CD4-positive, CD25-positive, alpha-beta regulatory T cell (primary cell): ENCODE measurements at regions not wholly inside any gene's neighbourhood (a gene's known extent, or its start where the extent isn't known, plus 50 kb on each side); places are given as distances from the start of the nearest gene placed in this dataset.
A peak's percentile ranks its signal among the peaks of the same experiment; 100 is the strongest.

ENCODE experiments used
- ATAC-seq, 2 donors: fragments of 150-1000 bp; cut with Tn5 transposase; one replicate each; pipeline ENCODE4 v1.10.0; 2021; ENCODE audit warnings: low read depth in 2 of 2, moderate number of reproducible peaks in 2 of 2, moderate library complexity in 1 of 2
- DNase-seq, 3 donors: peaks; one replicate each; pipeline versions ENCODE4 v3.0.0 to v3.0.0-alpha.2; 2012 to 2022; ENCODE audit warnings: mixed read lengths in 1 of 3
- H3K27ac ChIP-seq: one replicate; pipeline ENCODE4 v1.7.0; 2013; ENCODE audit warnings: mild to moderate bottlenecking, low read length; ENCODE audit not compliant: insufficient read depth, poor library complexity, severe bottlenecking
- H3K27me3 ChIP-seq: one replicate; pipeline ENCODE4 v1.7.0; 2013; ENCODE audit warnings: low read length; ENCODE audit not compliant: control insufficient read depth, insufficient read depth
- H3K36me3 ChIP-seq: one replicate; pipeline ENCODE4 v1.7.0; 2013; ENCODE audit warnings: mild to moderate bottlenecking, low read length, moderate library complexity; ENCODE audit not compliant: control insufficient read depth, insufficient read depth
- H3K4me1 ChIP-seq: 2 replicates; pipeline ENCODE4 v1.7.0; 2013; ENCODE audit warnings: mild to moderate bottlenecking, low read length; ENCODE audit not compliant: insufficient read depth, control insufficient read depth, poor library complexity, severe bottlenecking
- H3K4me3 ChIP-seq: one replicate; pipeline ENCODE4 v1.7.0; 2013; ENCODE audit warnings: low read depth, mild to moderate bottlenecking, low read length, moderate library complexity
- H3K9me3 ChIP-seq, 2 experiments: 1 replicate in 1 of 2; 2 replicates in 1 of 2; pipeline ENCODE4 v1.7.0; 2013; ENCODE audit warnings: low read length in 2 of 2, mild to moderate bottlenecking in 1 of 2, moderate library complexity in 1 of 2; ENCODE audit not compliant: control insufficient read depth in 2 of 2
- H3K27ac Mint-ChIP-seq, 3 donors: one replicate each; pipeline ENCODE4 v1.8.0; 2020 to 2022; ENCODE audit warnings: mild to moderate bottlenecking in 3 of 3, mixed read lengths in 3 of 3, moderate library complexity in 2 of 3
- H3K27me3 Mint-ChIP-seq: one replicate; pipeline ENCODE4 v1.8.0; 2022; ENCODE audit warnings: mild to moderate bottlenecking, mixed read lengths
- H3K36me3 Mint-ChIP-seq: one replicate; pipeline ENCODE4 v1.8.0; 2020; ENCODE audit warnings: mixed read lengths
- H3K4me1 Mint-ChIP-seq, 4 donors: one replicate each; pipeline ENCODE4 v1.8.0; 2020 to 2022; ENCODE audit warnings: mixed read lengths in 4 of 4, mild to moderate bottlenecking in 1 of 4
- H3K4me3 Mint-ChIP-seq, 4 donors: one replicate each; pipeline ENCODE4 v1.8.0; 2020 to 2022; ENCODE audit warnings: mild to moderate bottlenecking in 4 of 4, mixed read lengths in 4 of 4, moderate library complexity in 3 of 4
- H3K9me3 Mint-ChIP-seq, 7 donors: one replicate each; pipeline ENCODE4 v1.8.0; 2020 to 2022; ENCODE audit warnings: mixed read lengths in 7 of 7, mild to moderate bottlenecking in 3 of 7, moderate library complexity in 2 of 7

DNA sequence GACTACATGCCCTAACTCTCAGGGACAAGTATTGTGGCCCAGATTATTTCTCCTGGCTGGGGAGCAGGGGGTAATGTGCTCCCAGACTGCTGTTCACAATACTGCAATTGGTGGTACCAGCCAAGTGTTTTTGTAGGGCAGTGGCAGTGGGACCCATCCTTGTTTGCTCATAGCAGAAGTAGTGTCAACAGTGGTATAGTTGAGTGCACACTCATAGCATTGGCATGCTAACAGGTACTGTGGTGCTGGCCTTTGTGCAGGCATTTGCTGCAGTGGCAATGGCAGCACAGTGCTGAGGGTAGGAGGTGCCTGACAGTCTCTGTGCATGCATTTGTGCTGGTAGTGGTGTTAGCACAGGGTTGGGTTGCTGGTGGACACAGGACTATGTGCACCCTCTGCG lies 995.0 kb downstream of the SH3BGRL start:
- no peak overlapping the region for H3K4me3 ChIP-seq
- H3K27ac ChIP-seq = no peak overlapping the region
- H3K36me3 Mint-ChIP-seq = no peaks in the 10 kb centered on the region
- H3K9me3 Mint-ChIP-seq = peaks cover 0 to 4% (median 2%) of the 10 kb centered on the region in 7 donors
- no peaks in the 10 kb centered on the region for H3K27me3 Mint-ChIP-seq
- no peak overlapping the region for H3K4me3 Mint-ChIP-seq
- no peaks in the 10 kb centered on the region for H3K27me3 ChIP-seq
- H3K36me3 ChIP-seq = no peaks in the 10 kb centered on the region
- no peak overlapping the region for H3K27ac Mint-ChIP-seq
- no peaks in the 10 kb centered on the region for H3K9me3 ChIP-seq
- ATAC-seq = no peak
- no peak for DNase-seq
- no peaks in the 10 kb centered on the region for H3K4me1 Mint-ChIP-seq
- H3K4me1 ChIP-seq = no peaks in the 10 kb centered on the region

DNA sequence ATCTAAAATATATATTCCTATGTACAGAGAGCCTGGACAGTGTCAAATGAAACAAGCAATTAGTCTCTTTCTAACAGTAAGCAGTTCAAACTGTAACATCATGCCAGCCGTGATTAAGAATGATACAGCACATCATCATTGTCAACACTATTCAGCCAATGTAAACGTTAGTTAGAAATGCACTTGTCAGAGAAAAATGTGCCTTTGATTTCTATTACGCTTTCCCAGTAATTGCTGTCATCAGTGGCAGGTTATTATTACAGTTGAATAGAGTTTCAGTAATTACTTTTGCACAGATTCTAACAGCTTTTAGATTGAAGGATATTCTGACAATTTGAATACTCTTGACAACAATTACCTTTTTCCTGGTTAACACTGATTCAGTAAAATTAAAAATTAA lies 1007.1 kb downstream of the SH3BGRL start:
- Histone ChIP-seq H3K4me3 (no peak overlapping the region), H3K27ac (no peak overlapping the region), H3K36me3 (no peaks in the 10 kb centered on the region), H3K4me1 (no peaks in the 10 kb centered on the region), H3K27me3 (no peaks in the 10 kb centered on the region), H3K9me3 (no peaks in the 10 kb centered on the region)
- Mint-ChIP-seq H3K36me3 (no peaks in the 10 kb centered on the region), H3K9me3 (peaks cover 0 to 1% (median 0%) of the 10 kb centered on the region in 7 donors), H3K4me1 (no peaks in the 10 kb centered on the region), H3K4me3 (no peak overlapping the region), H3K27me3 (no peaks in the 10 kb centered on the region), H3K27ac (no peak overlapping the region)
- DNase-seq (no peak), ATAC-seq (no peak)

DNA sequence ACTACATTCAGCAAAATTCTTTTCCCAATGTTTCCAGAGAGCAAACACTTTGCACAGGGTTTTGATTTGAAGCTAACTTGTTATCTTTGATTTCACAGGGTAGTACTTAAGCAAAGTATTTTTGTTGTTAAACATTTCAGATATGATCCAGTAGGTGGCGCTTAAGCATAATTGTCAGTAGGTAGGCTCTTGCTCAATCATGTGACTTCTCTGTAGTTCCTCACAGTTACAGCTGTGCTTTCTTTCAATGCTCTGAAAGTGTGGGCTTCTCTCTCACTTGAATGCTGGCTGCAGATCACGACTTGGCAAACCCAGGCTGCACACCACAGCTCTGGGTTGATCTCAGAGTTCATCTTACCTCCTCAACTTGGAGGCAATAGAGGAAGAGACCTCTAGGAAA lies 1016.5 kb downstream of the SH3BGRL start:
- Histone ChIP-seq H3K4me1 (no peaks in the 10 kb centered on the region), H3K27me3 (no peaks in the 10 kb centered on the region), H3K27ac (no peak overlapping the region), H3K4me3 (no peak overlapping the region), H3K9me3 (no peaks in the 10 kb centered on the region), H3K36me3 (no peaks in the 10 kb centered on the region)
- ATAC-seq (no peak), DNase-seq (peak in 2 of 3 donors; percentile 2 to 38)
- H3K27ac Mint-ChIP-seq = no peak overlapping the region
- no peaks in the 10 kb centered on the region for H3K36me3 Mint-ChIP-seq
- H3K27me3 Mint-ChIP-seq = no peaks in the 10 kb centered on the region
- peaks cover 0 to 5% (median 2%) of the 10 kb centered on the region in 7 donors for H3K9me3 Mint-ChIP-seq
- H3K4me1 Mint-ChIP-seq = no peaks in the 10 kb centered on the region
- H3K4me3 Mint-ChIP-seq = no peak overlapping the region

DNA sequence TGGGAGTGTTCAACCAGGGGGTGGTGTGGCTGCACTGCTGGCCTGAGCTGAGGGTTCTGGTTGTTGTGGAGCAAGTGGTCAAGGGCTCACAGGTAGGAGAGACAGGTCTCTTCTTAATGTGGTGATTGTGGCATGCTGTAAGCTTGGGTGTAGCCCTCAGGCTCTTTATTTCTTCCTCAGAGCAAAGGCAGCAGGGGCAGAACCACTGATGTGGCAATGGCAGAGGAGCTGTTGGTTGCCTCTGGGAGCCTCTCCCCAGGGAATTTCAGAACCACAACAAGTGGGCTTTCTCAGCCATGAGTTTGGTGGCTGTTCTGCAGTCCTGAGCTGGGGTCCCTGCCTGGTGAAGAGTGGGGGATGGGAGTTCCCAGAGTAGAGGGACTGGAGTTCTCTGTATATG lies 1017.2 kb downstream of the SH3BGRL start:
- no peaks in the 10 kb centered on the region for H3K4me1 Mint-ChIP-seq
- H3K36me3 Mint-ChIP-seq = no peaks in the 10 kb centered on the region
- no peaks in the 10 kb centered on the region for H3K36me3 ChIP-seq
- no peaks in the 10 kb centered on the region for H3K4me1 ChIP-seq
- H3K27ac ChIP-seq = no peak overlapping the region
- H3K27me3 Mint-ChIP-seq = no peaks in the 10 kb centered on the region
- no peak for ATAC-seq
- peaks cover 0 to 5% (median 2%) of the 10 kb centered on the region in 7 donors for H3K9me3 Mint-ChIP-seq
- H3K27ac Mint-ChIP-seq = no peak overlapping the region
- no peaks in the 10 kb centered on the region for H3K9me3 ChIP-seq
- no peak for DNase-seq
- H3K4me3 Mint-ChIP-seq = no peak overlapping the region
- no peaks in the 10 kb centered on the region for H3K27me3 ChIP-seq
- no peak overlapping the region for H3K4me3 ChIP-seq

DNA sequence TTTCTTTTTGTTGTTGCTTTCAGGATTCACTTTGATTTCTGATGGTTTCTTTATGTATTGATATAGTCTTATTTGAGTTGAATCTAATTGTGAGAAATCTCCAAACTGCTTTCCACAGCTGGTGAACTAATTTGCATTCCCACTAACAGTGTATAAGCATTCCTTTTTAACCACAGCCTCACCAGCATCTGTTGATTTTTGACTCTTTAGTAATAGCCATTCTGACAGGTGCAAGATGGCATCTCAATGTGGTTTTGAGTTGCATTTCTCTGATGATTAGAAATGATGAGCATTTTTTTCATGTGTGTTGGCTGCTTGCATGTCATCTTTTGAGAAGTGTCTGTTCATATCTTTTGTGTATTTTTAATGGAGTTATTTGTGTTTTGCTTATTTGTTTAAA lies 1023.1 kb downstream of the SH3BGRL start:
- H3K9me3 ChIP-seq = no peaks in the 10 kb centered on the region
- H3K27me3 ChIP-seq = no peaks in the 10 kb centered on the region
- DNase-seq (no peak), ATAC-seq (no peak)
- H3K27ac Mint-ChIP-seq = no peak overlapping the region
- no peaks in the 10 kb centered on the region for H3K27me3 Mint-ChIP-seq
- H3K36me3 ChIP-seq = no peaks in the 10 kb centered on the region
- peaks cover 0 to 5% (median 4%) of the 10 kb centered on the region in 7 donors for H3K9me3 Mint-ChIP-seq
- H3K4me1 Mint-ChIP-seq = no peaks in the 10 kb centered on the region
- H3K4me3 Mint-ChIP-seq = no peak overlapping the region
- H3K36me3 Mint-ChIP-seq = no peaks in the 10 kb centered on the region
- H3K4me1 ChIP-seq = no peaks in the 10 kb centered on the region
- no peak overlapping the region for H3K4me3 ChIP-seq
- H3K27ac ChIP-seq = no peak overlapping the region

DNA sequence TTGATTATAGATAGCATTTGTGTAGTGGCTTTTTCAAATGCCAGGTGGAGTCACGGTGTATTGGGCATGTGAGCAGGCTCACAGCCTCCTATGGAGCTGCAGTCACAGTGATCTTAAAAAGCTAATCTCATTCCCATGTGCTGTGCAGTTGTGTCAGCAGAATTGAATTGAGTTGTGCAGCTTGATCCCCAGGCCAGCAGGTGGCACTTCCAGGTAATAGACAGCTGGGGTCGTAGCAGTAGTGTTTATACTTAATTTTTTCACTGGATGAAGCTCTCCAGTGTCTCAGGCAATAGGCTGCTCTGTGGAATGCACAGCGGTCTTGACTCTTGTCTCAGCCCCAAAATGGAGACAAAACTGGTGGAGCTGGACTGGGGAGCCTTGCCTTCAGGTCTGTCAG lies 1028.1 kb downstream of the SH3BGRL start:
- Mint-ChIP-seq H3K9me3 (peaks cover 0 to 9% (median 2%) of the 10 kb centered on the region in 7 donors), H3K27me3 (no peaks in the 10 kb centered on the region), H3K27ac (no peak overlapping the region), H3K4me1 (no peaks in the 10 kb centered on the region), H3K36me3 (no peaks in the 10 kb centered on the region), H3K4me3 (no peak overlapping the region)
- no peaks in the 10 kb centered on the region for H3K4me1 ChIP-seq
- no peaks in the 10 kb centered on the region for H3K36me3 ChIP-seq
- H3K27me3 ChIP-seq = no peaks in the 10 kb centered on the region
- DNase-seq (no peak), ATAC-seq (no peak)
- H3K27ac ChIP-seq = no peak overlapping the region
- no peak overlapping the region for H3K4me3 ChIP-seq
- no peaks in the 10 kb centered on the region for H3K9me3 ChIP-seq

DNA sequence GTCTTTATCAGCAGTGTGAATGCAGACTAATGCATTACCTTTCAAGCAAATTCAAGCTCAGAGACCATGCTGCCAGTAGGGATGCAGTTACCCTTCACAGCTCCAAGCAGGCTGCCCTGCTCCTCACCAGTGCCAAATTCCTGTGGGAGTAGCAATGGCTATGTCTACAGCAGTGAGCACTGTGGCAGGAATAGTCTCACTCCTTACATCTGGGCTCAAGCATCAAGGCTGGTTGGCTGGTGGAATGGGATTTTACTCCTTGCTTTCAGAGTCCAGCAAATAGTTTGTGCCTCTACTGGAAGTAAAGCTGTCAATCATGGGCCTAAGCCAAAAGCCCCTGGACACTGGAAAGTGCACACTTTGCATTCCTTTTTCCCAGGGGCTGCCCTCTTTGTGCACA lies 1030.8 kb downstream of the SH3BGRL start:
- Histone ChIP-seq H3K4me1 (no peaks in the 10 kb centered on the region), H3K9me3 (peaks cover 4 to 6% of the 10 kb centered on the region in 2 experiments), H3K36me3 (no peaks in the 10 kb centered on the region), H3K27me3 (no peaks in the 10 kb centered on the region), H3K4me3 (no peak overlapping the region), H3K27ac (no peak overlapping the region)
- Mint-ChIP-seq H3K4me1 (no peaks in the 10 kb centered on the region), H3K9me3 (peaks cover 0 to 14% (median 2%) of the 10 kb centered on the region in 7 donors), H3K27me3 (no peaks in the 10 kb centered on the region), H3K27ac (no peak overlapping the region), H3K36me3 (no peaks in the 10 kb centered on the region), H3K4me3 (no peak overlapping the region)
- no peak for DNase-seq
- no peak for ATAC-seq

DNA sequence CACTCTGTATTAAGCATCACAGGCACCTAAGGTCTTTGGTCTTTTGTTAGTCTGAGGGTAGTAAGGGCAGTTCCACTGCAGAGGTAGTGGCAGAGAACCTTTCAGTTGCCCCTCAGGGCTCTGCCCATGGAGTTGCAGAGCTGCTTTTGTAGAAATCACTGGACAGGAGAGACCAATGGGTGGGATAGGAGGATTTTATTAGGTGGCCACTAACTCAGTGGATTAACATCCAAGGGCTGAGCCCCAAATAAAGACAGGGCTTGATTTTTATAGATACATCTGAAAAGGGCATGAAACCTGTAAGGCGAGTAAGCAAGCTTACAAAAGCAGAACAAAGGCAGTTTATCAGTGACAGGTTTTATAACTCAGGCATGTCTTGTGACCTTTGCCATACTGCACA lies 1035.4 kb downstream of the SH3BGRL start:
- Mint-ChIP-seq H3K27ac (no peak overlapping the region), H3K4me1 (no peaks in the 10 kb centered on the region), H3K4me3 (no peak overlapping the region), H3K9me3 (peaks cover 0 to 13% (median 2%) of the 10 kb centered on the region in 7 donors), H3K27me3 (no peaks in the 10 kb centered on the region), H3K36me3 (no peaks in the 10 kb centered on the region)
- DNase-seq (no peak), ATAC-seq (no peak)
- peaks cover 4 to 17% of the 10 kb centered on the region in 2 experiments for H3K9me3 ChIP-seq
- no peaks in the 10 kb centered on the region for H3K36me3 ChIP-seq
- H3K27me3 ChIP-seq = no peaks in the 10 kb centered on the region
- H3K4me1 ChIP-seq = no peaks in the 10 kb centered on the region
- H3K4me3 ChIP-seq = no peak overlapping the region
- H3K27ac ChIP-seq = no peak overlapping the region
